Gastroesophageal sphincter (tissue), 4 donors: ENCODE measurements at regions not wholly inside any gene's neighbourhood (a gene's known extent, or its start where the extent isn't known, plus 50 kb on each side); places are given as distances from the start of the nearest gene placed in this dataset.

Source experiments
- ATAC-seq: fragments of 150-250 bp; one replicate; pipeline ENCODE4 v1.9.1; 2016; ENCODE audit warnings: mild to moderate bottlenecking, moderate library complexity
- H3K27ac ChIP-seq, 4 donors: fragments of 200-600 bp; sonication (generic) in 3 of 4; 1 replicate in 3 of 4; 2 replicates in 1 of 4; pipeline ENCODE4 v1.5.1; 2016 to 2019
- H3K27me3 ChIP-seq: fragments of 200-600 bp; sonication (generic); one replicate; pipeline ENCODE4 v1.5.1; 2019
- H3K36me3 ChIP-seq, 2 donors: fragments of 200-600 bp; sonication (generic); one replicate each; pipeline ENCODE4 v1.5.1; 2019; ENCODE audit warnings: control low read depth in 1 of 2
- H3K4me1 ChIP-seq, 3 donors: fragments of 200-600 bp; sonication (generic); 1 replicate in 2 of 3; 2 replicates in 1 of 3; pipeline ENCODE4 v1.5.1; 2016 to 2019; ENCODE audit warnings: control low read depth in 2 of 3
- H3K4me3 ChIP-seq, 2 donors: fragments of 200-600 bp; sonication (generic); one replicate each; pipeline ENCODE4 v1.5.1; 2019; ENCODE audit warnings: mild to moderate bottlenecking in 1 of 2, moderate library complexity in 1 of 2
- H3K9me3 ChIP-seq, 3 donors: fragments of 200-600 bp; sonication (generic); one replicate each; pipeline ENCODE4 v1.5.1; 2017 to 2019; ENCODE audit warnings: control low read depth in 2 of 3
- CTCF ChIP-seq, 4 experiments: fragments of 200-600 bp in 2 of 4; fragments of 450-650 bp in 2 of 4; sonication (generic) in 1 of 4; IDR thresholded peaks; one replicate each; pipeline ENCODE4 v1.5.1; 2017 to 2019; ENCODE audit warnings: antibody characterized with exemption in 4 of 4, mild to moderate bottlenecking in 2 of 4, moderate library complexity in 2 of 4
- EP300 ChIP-seq: sonication (generic); formaldehyde crosslinking; IDR thresholded peaks from one replicate; pipeline ENCODE4 v1.6.1; 2017; ENCODE audit warnings: antibody characterized with exemption, mild to moderate bottlenecking
- POLR2A ChIP-seq, 2 donors: fragments of 450-650 bp; IDR thresholded peaks; one replicate each; pipeline ENCODE4 v1.6.1; 2017; ENCODE audit warnings: antibody characterized with exemption in 2 of 2, mild to moderate bottlenecking in 2 of 2, moderate library complexity in 1 of 2
- POLR2AphosphoS5 ChIP-seq: sonication (generic); formaldehyde crosslinking; IDR thresholded peaks from one replicate; pipeline ENCODE4 v1.6.1; 2017; ENCODE audit warnings: antibody characterized with exemption
- WGBS, 2 donors: methylation state at CpG; one replicate each; pipeline ENCODE4 v1.1.5; 2018; ENCODE audit warnings: low coverage in 1 of 2; 5-methylcytosine and 5-hydroxymethylcytosine counted together

GRCh38 chr5:60183881-60184280 is 290.4 kb upstream of the PDE4D start:
- Histone ChIP-seq H3K4me3 (no peak overlapping the region), H3K27ac (no peak overlapping the region), H3K27me3 (no peaks in the 10 kb centered on the region), H3K36me3 (no peaks in the 10 kb centered on the region), H3K4me1 (no peaks in the 10 kb centered on the region), H3K9me3 (no peaks in the 10 kb centered on the region)
- TF ChIP-seq POLR2AphosphoS5 (no peak), EP300 (no peak), POLR2A (IDR thresholded peaks at IDR 0.05) (no peak), CTCF (IDR thresholded peaks at IDR 0.05) (no peak)
- WGBS, 2 donors = 93 to 100% methylated on average over 1 of the region's 1 CpG
- ATAC-seq = no peak

- Histone ChIP-seq H3K27me3 (no peaks in the 10 kb centered on the region), H3K4me1 (no peaks in the 10 kb centered on the region), H3K4me3 (no peak overlapping the region), H3K9me3 (peaks cover 0 to 8% (median 0%) of the 10 kb centered on the region in 3 donors), H3K27ac (no peak overlapping the region), H3K36me3 (no peaks in the 10 kb centered on the region)
- 11 to 29% methylated on average over 1 of the region's 1 CpG for WGBS, 2 donors
- ATAC-seq = no peak
- TF ChIP-seq EP300 (no peak), CTCF (IDR thresholded peaks at IDR 0.05) (no peak), POLR2AphosphoS5 (no peak), POLR2A (IDR thresholded peaks at IDR 0.05) (no peak)
These were observed 284.6 kb upstream of the PDE4D start for GRCh38 chr5:60178101-60178500.

GRCh38 chr5:60177596-60177995 is 284.1 kb upstream of the PDE4D start:
- Histone ChIP-seq H3K4me3 (no peak overlapping the region), H3K4me1 (no peaks in the 10 kb centered on the region), H3K9me3 (peaks cover 0 to 8% (median 0%) of the 10 kb centered on the region in 3 donors), H3K27ac (no peak overlapping the region), H3K36me3 (no peaks in the 10 kb centered on the region), H3K27me3 (no peaks in the 10 kb centered on the region)
- TF ChIP-seq POLR2A (IDR thresholded peaks at IDR 0.05) (no peak), EP300 (no peak), POLR2AphosphoS5 (no peak), CTCF (IDR thresholded peaks at IDR 0.05) (no peak)
- no peak for ATAC-seq
- WGBS, 2 donors = 12 to 33% methylated on average over 4 of the region's 4 CpGs

- H3K27me3 ChIP-seq = no peaks in the 10 kb centered on the region
- no peak overlapping the region for H3K4me3 ChIP-seq
- H3K4me1 ChIP-seq = no peaks in the 10 kb centered on the region
- no peak for TF ChIP-seq POLR2A (IDR thresholded peaks at IDR 0.05)
- TF ChIP-seq EP300 = no peak
- TF ChIP-seq POLR2AphosphoS5 = no peak
- no peak for TF ChIP-seq CTCF (IDR thresholded peaks at IDR 0.05)
- H3K36me3 ChIP-seq = no peaks in the 10 kb centered on the region
- H3K27ac ChIP-seq = no peak overlapping the region
- H3K9me3 ChIP-seq = peaks cover 0 to 8% (median 0%) of the 10 kb centered on the region in 3 donors
- no peak for ATAC-seq
These were observed 280.1 kb upstream of the PDE4D start for GRCh38 chr5:60173667-60174066.

GRCh38 chr5:60163762-60164161 is 270.2 kb upstream of the PDE4D start:
- WGBS, 2 donors = 100% methylated on average over 1 of the region's 1 CpG; no CpG with 5 or more reads in 1 of the 2 donors
- Histone ChIP-seq H3K27ac (no peak overlapping the region), H3K36me3 (no peaks in the 10 kb centered on the region), H3K4me3 (no peak overlapping the region), H3K27me3 (no peaks in the 10 kb centered on the region), H3K9me3 (peaks cover 0 to 5% (median 0%) of the 10 kb centered on the region in 3 donors), H3K4me1 (no peaks in the 10 kb centered on the region)
- ATAC-seq = no peak
- TF ChIP-seq POLR2A (IDR thresholded peaks at IDR 0.05) (no peak), CTCF (IDR thresholded peaks at IDR 0.05) (no peak), POLR2AphosphoS5 (no peak), EP300 (no peak)
